Lung (tissue), 11 donors: ENCODE measurements at regions not wholly inside any gene's neighbourhood (a gene's known extent, or its start where the extent isn't known, plus 50 kb on each side); places are given as distances from the start of the nearest gene placed in this dataset.

ENCODE experiments used
- ATAC-seq: fragments of 200-7000 bp; cut with Tn5 transposase; one replicate; pipeline ENCODE4 v1.9.1; 2020; ENCODE audit warnings: moderate number of reproducible peaks; ENCODE audit not compliant: insufficient read depth, low FRiP score
- DNase-seq, 3 donors: peaks; one replicate each; pipeline ENCODE4 v3.0.0-alpha.2; 2013 to 2017
- H3K27ac ChIP-seq, 2 donors: one replicate each; pipeline ENCODE4 v1.5.1; 2013; ENCODE audit warnings: mild to moderate bottlenecking in 2 of 2, moderate library complexity in 2 of 2, control low read depth in 1 of 2, inconsistent platforms in 1 of 2, low read depth in 1 of 2, low read length in 1 of 2
- H3K27me3 ChIP-seq, 3 donors: one replicate each; pipeline ENCODE4 v1.5.1; 2013; ENCODE audit warnings: low read length in 2 of 3; ENCODE audit not compliant: control insufficient read depth in 3 of 3, insufficient read depth in 3 of 3
- H3K36me3 ChIP-seq, 4 donors: one replicate each; pipeline ENCODE4 v1.5.1; 2013; ENCODE audit warnings: low read length in 4 of 4, mild to moderate bottlenecking in 1 of 4, moderate library complexity in 1 of 4; ENCODE audit not compliant: control insufficient read depth in 4 of 4, insufficient read depth in 4 of 4
- H3K4me1 ChIP-seq, 5 donors: one replicate each; pipeline ENCODE4 v1.5.1; 2013; ENCODE audit warnings: low read length in 5 of 5, mild to moderate bottlenecking in 2 of 5, moderate library complexity in 1 of 5; ENCODE audit not compliant: control insufficient read depth in 5 of 5, insufficient read depth in 5 of 5
- H3K4me3 ChIP-seq: one replicate; pipeline ENCODE4 v1.5.1; 2013; ENCODE audit warnings: mild to moderate bottlenecking, control low read depth, moderate library complexity
- H3K9ac ChIP-seq, 2 donors: one replicate each; pipeline ENCODE4 v1.5.1; 2013; ENCODE audit warnings: low read length in 2 of 2, control low read depth in 1 of 2; ENCODE audit not compliant: insufficient read depth in 1 of 2
- H3K9me3 ChIP-seq, 4 donors: one replicate each; pipeline ENCODE4 v1.5.1; 2013; ENCODE audit warnings: low read length in 3 of 4, mild to moderate bottlenecking in 1 of 4, moderate library complexity in 1 of 4; ENCODE audit not compliant: control insufficient read depth in 4 of 4, insufficient read depth in 3 of 4
- CTCF ChIP-seq: IDR thresholded peaks from 2 replicates; pipeline ENCODE4 v1.5.1; 2012; ENCODE audit warnings: mild to moderate bottlenecking; ENCODE audit errors: control extremely low read depth, extremely low read depth
- WGBS, 2 donors: extraction: QIAGEN DNeasy Blood & Tissue Kit; methylation state at CpG; one replicate each; pipeline ENCODE4 v1.1.7; 2013; 5-methylcytosine and 5-hydroxymethylcytosine counted together
- donor health status: control.
- donor health status: control.
- donor health status: Bipolar disorder and iron deficiency.
- donor health status: healthy.
- donor health status: DM: yes; HTN: yes; CAD: no.

- DNase-seq (no peak), ATAC-seq (no peak)
- Histone ChIP-seq H3K36me3 (no peaks in the 10 kb centered on the region), H3K9me3 (no peaks in the 10 kb centered on the region), H3K4me3 (no peak overlapping the region), H3K27me3 (no peaks in the 10 kb centered on the region), H3K27ac (no peak overlapping the region), H3K4me1 (no peaks in the 10 kb centered on the region), H3K9ac (no peak overlapping the region)
- no peak for TF ChIP-seq CTCF
Measured at GRCh38 chr12:70176290-70176689, 66.9 kb upstream of the CNOT2 start.

DNA sequence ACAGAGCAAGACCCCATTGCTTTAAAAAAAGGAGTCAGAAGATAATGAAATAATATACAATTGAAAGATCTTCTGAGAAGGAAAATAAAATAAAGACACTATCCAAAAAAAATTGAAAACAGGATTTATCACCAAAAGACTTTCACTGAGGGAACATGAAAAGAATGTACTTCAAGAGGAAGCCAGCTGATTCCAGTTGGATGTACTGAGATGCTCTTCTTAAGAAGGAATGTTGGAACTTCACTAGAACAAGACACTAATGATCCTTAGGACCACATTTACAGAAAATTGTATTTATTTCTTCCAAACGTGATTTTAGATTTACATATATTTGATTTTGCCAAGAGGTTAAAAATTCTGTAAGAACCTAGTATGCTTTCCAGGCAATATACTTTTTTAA, 65.6 kb upstream of the CNOT2 start:
- H3K4me3 ChIP-seq: no peak overlapping the region
- no peaks in the 10 kb centered on the region for H3K9me3 ChIP-seq
- no peak overlapping the region for H3K27ac ChIP-seq
- H3K27me3 ChIP-seq: no peaks in the 10 kb centered on the region
- H3K4me1 ChIP-seq: no peaks in the 10 kb centered on the region
- no peaks in the 10 kb centered on the region for H3K36me3 ChIP-seq
- 69 to 81% methylated on average over 1 of the region's 1 CpG for WGBS, 2 donors
- ATAC-seq (no peak), DNase-seq (no peak)
- H3K9ac ChIP-seq: no peak overlapping the region
- TF ChIP-seq CTCF: no peak

DNA sequence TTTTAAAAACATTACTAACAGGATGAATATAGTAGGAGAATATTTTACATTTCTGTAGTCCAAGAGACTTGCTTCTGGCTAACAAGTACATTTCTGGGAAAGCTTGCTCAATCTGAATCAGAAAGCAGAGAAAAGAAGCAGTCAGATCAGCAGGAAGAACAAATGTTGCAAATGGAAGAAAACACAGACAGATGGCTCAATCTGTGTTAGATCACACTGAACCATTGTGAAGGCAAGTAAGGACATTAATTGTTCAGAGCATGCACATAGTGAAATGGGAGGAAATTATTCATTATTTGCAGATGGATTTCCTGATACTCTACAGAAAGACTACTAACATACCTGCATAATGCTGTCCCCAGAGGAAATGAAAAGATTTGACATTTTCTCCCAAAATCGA, 65.2 kb upstream of the CNOT2 start:
- H3K4me1 ChIP-seq: no peaks in the 10 kb centered on the region
- no peak for DNase-seq
- H3K9me3 ChIP-seq: no peaks in the 10 kb centered on the region
- no peak overlapping the region for H3K9ac ChIP-seq
- H3K36me3 ChIP-seq: no peaks in the 10 kb centered on the region
- H3K27me3 ChIP-seq: no peaks in the 10 kb centered on the region
- H3K27ac ChIP-seq: no peak overlapping the region
- WGBS, 2 donors: 77 to 90% methylated on average over 1 of the region's 1 CpG
- ATAC-seq: no peak
- H3K4me3 ChIP-seq: no peak overlapping the region
- TF ChIP-seq CTCF: no peak

DNA sequence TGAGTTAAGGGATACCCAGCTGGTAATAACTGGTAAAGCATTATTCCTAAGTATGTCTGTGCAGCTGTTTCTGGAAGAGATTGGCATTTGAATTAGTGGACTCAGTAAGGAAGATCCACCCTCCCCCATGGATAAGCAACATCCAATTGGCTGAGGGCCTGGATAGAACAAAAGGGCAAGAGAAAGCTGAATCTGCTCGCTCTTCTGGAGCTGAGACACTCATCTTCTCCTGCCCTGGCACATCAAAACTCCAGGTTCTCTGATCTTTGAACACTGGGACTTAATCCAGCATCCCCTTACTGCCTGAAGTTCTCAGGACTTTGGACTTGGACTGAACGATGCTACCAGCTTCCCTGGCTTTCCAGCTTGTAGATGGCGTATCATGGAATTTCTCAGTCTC, 63.1 kb upstream of the CNOT2 start:
- Histone ChIP-seq H3K9ac (no peak overlapping the region), H3K4me3 (no peak overlapping the region), H3K4me1 (no peaks in the 10 kb centered on the region), H3K27me3 (no peaks in the 10 kb centered on the region), H3K27ac (no peak overlapping the region), H3K36me3 (no peaks in the 10 kb centered on the region), H3K9me3 (no peaks in the 10 kb centered on the region)
- TF ChIP-seq CTCF: no peak
- DNase-seq (no peak), ATAC-seq (no peak)
- WGBS, 2 donors: 91 to 98% methylated on average over 3 of the region's 3 CpGs
